ENCODE measurements at regions not wholly inside any gene's neighbourhood (a gene's known extent, or its start where the extent isn't known, plus 50 kb on each side); places are given as distances from the start of the nearest gene placed in this dataset.
A peak's percentile ranks its signal among the peaks of the same experiment; 100 is the strongest.

DNA sequence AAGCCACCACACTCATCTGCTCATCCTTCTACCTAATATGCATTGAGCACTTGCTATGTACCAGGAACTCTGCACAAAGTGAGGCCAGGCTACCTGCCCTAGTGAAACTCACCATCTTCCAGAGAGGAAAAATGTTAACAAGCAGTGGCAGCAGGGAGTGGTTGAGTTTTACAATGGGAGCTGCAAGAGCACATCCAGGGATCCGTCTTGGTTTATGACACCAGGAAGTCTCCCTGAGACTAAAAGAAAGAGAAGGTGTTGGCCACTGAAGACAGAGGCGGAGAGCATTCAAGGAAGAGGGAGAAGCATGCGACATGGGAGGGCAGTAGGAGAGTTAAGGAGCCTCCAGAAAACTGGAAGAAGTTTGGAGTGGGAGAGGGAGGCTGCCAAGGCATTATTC, 178.1 kb upstream of the CPEB2 start:
- intact Hi-C loops (cut with DNase I; ENCODE audit: low total_unique reads): no loop called here
- TF ChIP-seq, protein P1, sequence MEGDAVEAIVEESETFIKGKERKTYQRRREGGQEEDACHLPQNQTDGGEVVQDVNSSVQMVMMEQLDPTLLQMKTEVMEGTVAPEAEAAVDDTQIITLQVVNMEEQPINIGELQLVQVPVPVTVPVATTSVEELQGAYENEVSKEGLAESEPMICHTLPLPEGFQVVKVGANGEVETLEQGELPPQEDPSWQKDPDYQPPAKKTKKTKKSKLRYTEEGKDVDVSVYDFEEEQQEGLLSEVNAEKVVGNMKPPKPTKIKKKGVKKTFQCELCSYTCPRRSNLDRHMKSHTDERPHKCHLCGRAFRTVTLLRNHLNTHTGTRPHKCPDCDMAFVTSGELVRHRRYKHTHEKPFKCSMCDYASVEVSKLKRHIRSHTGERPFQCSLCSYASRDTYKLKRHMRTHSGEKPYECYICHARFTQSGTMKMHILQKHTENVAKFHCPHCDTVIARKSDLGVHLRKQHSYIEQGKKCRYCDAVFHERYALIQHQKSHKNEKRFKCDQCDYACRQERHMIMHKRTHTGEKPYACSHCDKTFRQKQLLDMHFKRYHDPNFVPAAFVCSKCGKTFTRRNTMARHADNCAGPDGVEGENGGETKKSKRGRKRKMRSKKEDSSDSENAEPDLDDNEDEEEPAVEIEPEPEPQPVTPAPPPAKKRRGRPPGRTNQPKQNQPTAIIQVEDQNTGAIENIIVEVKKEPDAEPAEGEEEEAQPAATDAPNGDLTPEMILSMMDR (IDR thresholded peaks at IDR 0.05): no peak
- H3K4me1 ChIP-seq: peaks cover 0 to 13% (median 7%) of the 10 kb centered on the region in 4 donors
- H3K4me3 ChIP-seq: no peak overlapping the region
- no peaks in the 10 kb centered on the region for H3K9me3 ChIP-seq
- no peak for DNase-seq
- no peaks in the 10 kb centered on the region for H3K27me3 ChIP-seq
- H3K36me3 ChIP-seq: no peaks in the 10 kb centered on the region
- H3K27ac ChIP-seq: no peak overlapping the region

GRCh38 chr4:14827111-14827510, 175.2 kb upstream of the CPEB2 start:
- Histone ChIP-seq H3K27ac (no peak overlapping the region), H3K4me3 (no peak overlapping the region), H3K36me3 (no peaks in the 10 kb centered on the region), H3K27me3 (no peaks in the 10 kb centered on the region), H3K9me3 (no peaks in the 10 kb centered on the region), H3K4me1 (peaks cover 0 to 22% (median 12%) of the 10 kb centered on the region in 4 donors)
- DNase-seq: peak in 1 of 2 donors; percentile 69
- TF ChIP-seq, protein P1 (IDR thresholded peaks at IDR 0.05): no peak
- intact Hi-C loops (cut with DNase I; ENCODE audit: low total_unique reads): no loop called here

DNA sequence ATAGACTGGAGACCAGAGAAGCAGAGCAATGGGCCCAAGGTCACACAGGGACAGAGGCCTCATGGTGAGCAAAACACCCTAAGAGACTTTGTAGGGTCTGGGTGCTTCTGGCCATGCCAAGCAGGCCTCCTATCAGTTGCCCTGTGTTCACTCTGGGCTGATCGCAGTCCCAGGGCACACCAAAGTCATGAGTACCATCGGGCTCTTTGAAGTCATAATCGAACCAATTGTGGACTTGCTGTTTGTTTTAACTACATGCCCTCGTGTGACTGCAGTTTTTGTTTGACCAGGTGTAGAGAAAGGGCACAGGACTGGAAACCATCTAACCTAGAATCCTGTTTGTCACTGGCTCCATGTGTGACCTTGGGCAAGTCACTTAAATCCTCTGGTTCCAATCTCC, 172.5 kb upstream of the CPEB2 start:
- intact Hi-C loops (cut with DNase I; ENCODE audit: low total_unique reads): loop anchor here (5.0 kb wide), 1 partner anchor 98 kb away; no protein-coding TSS in a partner anchor
- H3K27ac ChIP-seq: no peak overlapping the region

GRCh38 chr4:14831416-14831815, 170.9 kb upstream of the CPEB2 start:
- TF ChIP-seq, protein P1 (IDR thresholded peaks at IDR 0.05): no peak

More for the DNA sequence above, 172.5 kb upstream of the CPEB2 start:
- TF ChIP-seq, protein P1 (IDR thresholded peaks at IDR 0.05): no peak
- Histone ChIP-seq H3K36me3 (no peaks in the 10 kb centered on the region), H3K4me3 (no peak overlapping the region), H3K9me3 (no peaks in the 10 kb centered on the region), H3K4me1 (peaks cover 0 to 22% (median 12%) of the 10 kb centered on the region in 4 donors), H3K27me3 (no peaks in the 10 kb centered on the region)
- no peak for DNase-seq

DNA sequence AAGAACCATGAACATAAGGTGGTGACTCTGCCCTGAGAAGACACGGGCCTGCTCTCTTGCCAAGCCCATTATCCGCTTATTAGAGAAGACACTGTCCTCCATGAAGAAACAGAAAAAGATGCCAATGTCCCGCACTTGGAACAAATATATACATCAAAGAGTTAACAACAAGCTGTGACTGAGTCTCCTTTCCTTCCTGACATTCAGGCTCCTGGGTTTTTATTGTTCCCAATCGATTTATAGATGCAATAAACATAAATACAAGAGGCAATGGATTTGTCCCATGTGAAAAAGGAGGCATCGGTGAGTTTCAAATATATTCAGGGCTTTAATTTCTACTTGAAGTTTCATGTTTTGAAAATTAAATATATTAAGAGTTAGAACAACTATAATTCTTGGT, 169.2 kb upstream of the CPEB2 start:
- intact Hi-C loops (cut with DNase I; ENCODE audit: low total_unique reads): loop anchor here (5.0 kb wide), 1 partner anchor 94 kb away; no protein-coding TSS in a partner anchor
- peaks cover 0 to 11% (median 5%) of the 10 kb centered on the region in 4 donors for H3K4me1 ChIP-seq
- TF ChIP-seq, protein P1 (IDR thresholded peaks at IDR 0.05): no peak
- no peak overlapping the region for H3K27ac ChIP-seq
- H3K27me3 ChIP-seq: no peaks in the 10 kb centered on the region
- no peaks in the 10 kb centered on the region for H3K9me3 ChIP-seq
- H3K4me3 ChIP-seq: no peak overlapping the region
- H3K36me3 ChIP-seq: no peaks in the 10 kb centered on the region
- no peak for DNase-seq

More at GRCh38 chr4:14831416-14831815, 170.9 kb upstream of the CPEB2 start:
- H3K27ac ChIP-seq: no peak overlapping the region
- no peak for DNase-seq
- H3K4me3 ChIP-seq: no peak overlapping the region
- no peaks in the 10 kb centered on the region for H3K27me3 ChIP-seq
- intact Hi-C loops (cut with DNase I; ENCODE audit: low total_unique reads): loop anchor here (5.0 kb wide), 1 partner anchor 96 kb away; no protein-coding TSS in a partner anchor
- H3K9me3 ChIP-seq: no peaks in the 10 kb centered on the region
- H3K4me1 ChIP-seq: peaks cover 0 to 22% (median 12%) of the 10 kb centered on the region in 4 donors
- H3K36me3 ChIP-seq: no peaks in the 10 kb centered on the region

All from tibial artery (tissue), 4 donors.